GM23338 (cell line): ENCODE measurements at regions not wholly inside any gene's neighbourhood (a gene's known extent, or its start where the extent isn't known, plus 50 kb on each side); places are given as distances from the start of the nearest gene placed in this dataset.

Source experiments
- ATAC-seq: fragments of 200-7000 bp; cut with Tn5 transposase; 3 replicates; pipeline ENCODE4 v1.9.1; 2020
- DNase-seq: peaks from one replicate; pipeline ENCODE4 v3.0.0-alpha.2; 2015; ENCODE audit warnings: low spot score
- H2AFZ ChIP-seq: fragments of 200-600 bp; sonication (generic); 2 replicates; pipeline ENCODE4 v1.8.0; 2016; ENCODE audit warnings: antibody characterized with exemption, mild to moderate bottlenecking, moderate library complexity
- H3F3A ChIP-seq: fragments of 200-600 bp; sonication (generic); replicated peaks from 2 replicates; pipeline ENCODE4 v1.8.0; 2017; ENCODE audit warnings: antibody characterized with exemption, mixed run types, low read depth
- H3K27ac ChIP-seq: fragments of 200-600 bp; sonication (generic); 2 replicates; pipeline ENCODE4 v1.6.1; 2016; ENCODE audit warnings: low read depth
- H3K27me3 ChIP-seq: fragments of 200-600 bp; sonication (generic); 2 replicates; pipeline ENCODE4 v1.8.0; 2016; ENCODE audit warnings: mild to moderate bottlenecking, mixed run types, moderate library complexity; ENCODE audit not compliant: insufficient read depth
- H3K36me3 ChIP-seq: fragments of 200-600 bp; sonication (generic); 2 replicates; pipeline ENCODE4 v1.8.0; 2016; ENCODE audit warnings: mild to moderate bottlenecking; ENCODE audit not compliant: insufficient read depth
- H3K4me1 ChIP-seq: fragments of 200-600 bp; sonication (generic); 2 replicates; pipeline ENCODE4 v1.8.0; 2016; ENCODE audit warnings: mild to moderate bottlenecking, moderate library complexity; ENCODE audit not compliant: insufficient read depth
- H3K4me2 ChIP-seq: fragments of 200-600 bp; sonication (generic); 2 replicates; pipeline ENCODE4 v1.7.1; 2017; ENCODE audit warnings: mixed run types
- H3K4me3 ChIP-seq: fragments of 200-600 bp; sonication (generic); 2 replicates; pipeline ENCODE4 v1.6.1; 2016; ENCODE audit warnings: mixed run types
- H3K79me2 ChIP-seq: fragments of 200-600 bp; sonication (generic); replicated peaks from 2 replicates; pipeline ENCODE4 v1.8.0; 2017; ENCODE audit warnings: mild to moderate bottlenecking; ENCODE audit not compliant: insufficient read depth
- H3K9me2 ChIP-seq: fragments of 200-600 bp; sonication (generic); 2 replicates; pipeline ENCODE4 v1.8.0; 2017; ENCODE audit not compliant: insufficient read depth
- H4K20me1 ChIP-seq: fragments of 200-600 bp; sonication (generic); replicated peaks from 2 replicates; pipeline ENCODE4 v1.8.0; 2017; ENCODE audit warnings: mild to moderate bottlenecking; ENCODE audit not compliant: insufficient read depth
- H3K27ac Mint-ChIP-seq: 2 replicates; pipeline ENCODE4 v1.8.0; 2020; ENCODE audit warnings: inconsistent platforms, mild to moderate bottlenecking, moderate library complexity, mixed read lengths
- H3K27me3 Mint-ChIP-seq: 3 replicates; pipeline ENCODE4 v1.8.0; 2022; ENCODE audit warnings: low read depth, mild to moderate bottlenecking, moderate library complexity, mixed read lengths, inconsistent platforms; ENCODE audit not compliant: insufficient read depth, poor library complexity
- H3K36me3 Mint-ChIP-seq: 3 replicates; pipeline ENCODE4 v1.8.0; 2021; ENCODE audit warnings: low read depth, mild to moderate bottlenecking, inconsistent platforms, moderate library complexity, mixed read lengths
- H3K4me1 Mint-ChIP-seq: 3 replicates; pipeline ENCODE4 v1.8.0; 2020; ENCODE audit warnings: mild to moderate bottlenecking, inconsistent platforms, mixed read lengths
- H3K4me3 Mint-ChIP-seq: 3 replicates; pipeline ENCODE4 v1.8.0; 2021; ENCODE audit warnings: moderate library complexity, mild to moderate bottlenecking, inconsistent platforms, mixed read lengths
- H3K9me3 Mint-ChIP-seq: 3 replicates; pipeline ENCODE4 v1.8.0; 2020; ENCODE audit warnings: moderate library complexity, mild to moderate bottlenecking, inconsistent platforms, mixed read lengths
- CREB1 ChIP-seq: fragments of 250-450 bp; sonication (Bioruptor Pico); IDR thresholded peaks from 2 replicates; pipeline ENCODE4 v1.5.0; 2020; ENCODE audit warnings: low read depth, mild to moderate bottlenecking, moderate library complexity
- EZH2 ChIP-seq: fragments of 200-600 bp; sonication (generic); IDR thresholded peaks from one replicate; pipeline ENCODE4 v1.8.0; 2017; ENCODE audit warnings: antibody characterized with exemption, mild to moderate bottlenecking, low read depth; ENCODE audit not compliant: unreplicated experiment
- EZH2phosphoT487 ChIP-seq: fragments of 200-600 bp; sonication (generic); IDR thresholded peaks from one replicate; pipeline ENCODE4 v1.8.1; 2018; ENCODE audit warnings: antibody characterized with exemption; ENCODE audit not compliant: unreplicated experiment
- JUNB ChIP-seq: IDR thresholded peaks from one replicate; pipeline ENCODE4 v1.6.1; 2016; ENCODE audit warnings: antibody characterized with exemption; ENCODE audit not compliant: unreplicated experiment
- NANOG ChIP-seq: IDR thresholded peaks from 2 replicates; pipeline ENCODE4 v1.6.1; 2016; ENCODE audit warnings: antibody characterized with exemption, borderline replicate concordance
- POLR2AphosphoS5 ChIP-seq: IDR thresholded peaks from 2 replicates; pipeline ENCODE4 v1.6.1; 2016; ENCODE audit warnings: antibody characterized with exemption, low read depth
- REST ChIP-seq: IDR thresholded peaks from one replicate; pipeline ENCODE4 v1.6.1; 2018; ENCODE audit warnings: antibody characterized with exemption; ENCODE audit not compliant: unreplicated experiment
- STAT1 ChIP-seq: IDR thresholded peaks from one replicate; pipeline ENCODE4 v1.6.1; 2016; ENCODE audit warnings: antibody characterized with exemption; ENCODE audit not compliant: unreplicated experiment
- ZNF114 ChIP-seq: fragments of 250-450 bp; sonication (Bioruptor Pico); IDR thresholded peaks from 2 replicates; pipeline ENCODE4 v1.5.0; 2020; ENCODE audit warnings: mild to moderate bottlenecking, moderate library complexity
- ZNF331 ChIP-seq: fragments of 250-450 bp; sonication (Bioruptor Pico); IDR thresholded peaks from 2 replicates; pipeline ENCODE4 v1.5.0; 2020; ENCODE audit warnings: low read depth, mild to moderate bottlenecking, moderate library complexity
- ZNF462 ChIP-seq: fragments of 250-450 bp; sonication (Bioruptor Pico); IDR thresholded peaks from 2 replicates; pipeline ENCODE4 v1.5.0; 2020; ENCODE audit warnings: mild to moderate bottlenecking, moderate library complexity
- TF ChIP-seq, protein P1 (sequence below), 2 experiments: fragments of 200-600 bp in 1 of 2; sonication (generic) in 1 of 2; conservative IDR thresholded peaks; 2 replicates each; pipeline versions ENCODE4 v1.5.1 to v1.6.1; 2016 to 2017; ENCODE audit warnings: antibody characterized with exemption in 2 of 2, low read depth in 2 of 2, mild to moderate bottlenecking in 2 of 2, moderate library complexity in 1 of 2
- TF ChIP-seq, protein P2 (sequence below): IDR thresholded peaks from 2 replicates; pipeline ENCODE4 v1.6.1; 2016; ENCODE audit warnings: antibody characterized with exemption

GRCh38 chr13:72165276-72165675 is 298.3 kb upstream of the DACH1 start:
- Histone ChIP-seq H3F3A (no peaks in the 10 kb centered on the region), H4K20me1 (no peaks in the 10 kb centered on the region), H3K27me3 (no peaks in the 10 kb centered on the region), H2AFZ (no peak overlapping the region), H3K4me3 (no peak overlapping the region), H3K79me2 (no peaks in the 10 kb centered on the region), H3K4me1 (no peaks in the 10 kb centered on the region), H3K4me2 (no peak overlapping the region), H3K27ac (no peak overlapping the region), H3K36me3 (no peaks in the 10 kb centered on the region), H3K9me2 (0 out of 2 replicates have a peak, but pooled peaks cover 2% of the 10 kb centered on the region)
- Mint-ChIP-seq H3K9me3 (no peaks in the 10 kb centered on the region), H3K36me3 (no peaks in the 10 kb centered on the region), H3K4me3 (no peak overlapping the region), H3K27ac (no peak overlapping the region), H3K4me1 (no peaks in the 10 kb centered on the region), H3K27me3 (no peaks in the 10 kb centered on the region)
- TF ChIP-seq ZNF462 (CRISPR knock-in tag) (no peak), ZNF114 (CRISPR knock-in tag) (no peak), STAT1 (no peak), JUNB (no peak), EZH2phosphoT487 (no peak), EZH2 (no peak), REST (no peak), NANOG (no peak), ZNF331 (no peak), POLR2AphosphoS5 (no peak), CREB1 (CRISPR knock-in tag) (no peak)
- TF ChIP-seq, protein P1, sequence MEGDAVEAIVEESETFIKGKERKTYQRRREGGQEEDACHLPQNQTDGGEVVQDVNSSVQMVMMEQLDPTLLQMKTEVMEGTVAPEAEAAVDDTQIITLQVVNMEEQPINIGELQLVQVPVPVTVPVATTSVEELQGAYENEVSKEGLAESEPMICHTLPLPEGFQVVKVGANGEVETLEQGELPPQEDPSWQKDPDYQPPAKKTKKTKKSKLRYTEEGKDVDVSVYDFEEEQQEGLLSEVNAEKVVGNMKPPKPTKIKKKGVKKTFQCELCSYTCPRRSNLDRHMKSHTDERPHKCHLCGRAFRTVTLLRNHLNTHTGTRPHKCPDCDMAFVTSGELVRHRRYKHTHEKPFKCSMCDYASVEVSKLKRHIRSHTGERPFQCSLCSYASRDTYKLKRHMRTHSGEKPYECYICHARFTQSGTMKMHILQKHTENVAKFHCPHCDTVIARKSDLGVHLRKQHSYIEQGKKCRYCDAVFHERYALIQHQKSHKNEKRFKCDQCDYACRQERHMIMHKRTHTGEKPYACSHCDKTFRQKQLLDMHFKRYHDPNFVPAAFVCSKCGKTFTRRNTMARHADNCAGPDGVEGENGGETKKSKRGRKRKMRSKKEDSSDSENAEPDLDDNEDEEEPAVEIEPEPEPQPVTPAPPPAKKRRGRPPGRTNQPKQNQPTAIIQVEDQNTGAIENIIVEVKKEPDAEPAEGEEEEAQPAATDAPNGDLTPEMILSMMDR (conservative IDR thresholded peaks at IDR 0.05; ENCODE audit: low read depth in 2 of 2), result no peak
- TF ChIP-seq, protein P2, sequence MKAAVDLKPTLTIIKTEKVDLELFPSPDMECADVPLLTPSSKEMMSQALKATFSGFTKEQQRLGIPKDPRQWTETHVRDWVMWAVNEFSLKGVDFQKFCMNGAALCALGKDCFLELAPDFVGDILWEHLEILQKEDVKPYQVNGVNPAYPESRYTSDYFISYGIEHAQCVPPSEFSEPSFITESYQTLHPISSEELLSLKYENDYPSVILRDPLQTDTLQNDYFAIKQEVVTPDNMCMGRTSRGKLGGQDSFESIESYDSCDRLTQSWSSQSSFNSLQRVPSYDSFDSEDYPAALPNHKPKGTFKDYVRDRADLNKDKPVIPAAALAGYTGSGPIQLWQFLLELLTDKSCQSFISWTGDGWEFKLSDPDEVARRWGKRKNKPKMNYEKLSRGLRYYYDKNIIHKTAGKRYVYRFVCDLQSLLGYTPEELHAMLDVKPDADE, result no peak
- DNase-seq, result no peak
- no peak for ATAC-seq
